Vagina (tissue), 2 donors: ENCODE measurements at regions not wholly inside any gene's neighbourhood (a gene's known extent, or its start where the extent isn't known, plus 50 kb on each side); places are given as distances from the start of the nearest gene placed in this dataset.
"Not testable (repeated sequence)": the region's sequence is repeated elsewhere in the genome, so short reads cannot be mapped to it uniquely, and the experiment has no call there.

Source experiments
- DNase-seq, 2 donors: peaks; one replicate each; pipeline ENCODE4 v3.0.0-alpha.2; 2017; ENCODE audit errors: extremely low spot score in 2 of 2
- H3K27ac ChIP-seq: fragments of 200-600 bp; sonication (generic); one replicate; pipeline ENCODE4 v1.5.1; 2019
- H3K27me3 ChIP-seq: fragments of 200-600 bp; sonication (generic); one replicate; pipeline ENCODE4 v1.5.1; 2019
- H3K36me3 ChIP-seq, 2 donors: fragments of 200-600 bp; sonication (generic); one replicate each; pipeline ENCODE4 v1.5.1; 2017 to 2019
- H3K4me1 ChIP-seq: fragments of 200-600 bp; sonication (generic); one replicate; pipeline ENCODE4 v1.5.1; 2019
- H3K4me3 ChIP-seq, 2 donors: fragments of 200-600 bp; sonication (generic); 1 replicate in 1 of 2; 2 replicates in 1 of 2; pipeline ENCODE4 v1.5.1; 2016 to 2019
- H3K9me3 ChIP-seq: fragments of 200-600 bp; sonication (generic); one replicate; pipeline ENCODE4 v1.5.1; 2019
- CTCF ChIP-seq, 3 experiments: fragments of 450-650 bp in 2 of 3; fragments of 200-600 bp in 1 of 3; sonication (generic) in 1 of 3; IDR thresholded peaks; one replicate each; pipeline ENCODE4 v1.5.1; 2017 to 2019; ENCODE audit warnings: antibody characterized with exemption in 3 of 3, mild to moderate bottlenecking in 2 of 3, moderate library complexity in 2 of 3
- POLR2A ChIP-seq, 2 donors: fragments of 450-650 bp; IDR thresholded peaks; one replicate each; pipeline ENCODE4 v1.6.1; 2017; ENCODE audit warnings: antibody characterized with exemption in 2 of 2, mild to moderate bottlenecking in 2 of 2, moderate library complexity in 2 of 2
- POLR2AphosphoS5 ChIP-seq, 2 donors: sonication (generic); formaldehyde crosslinking; IDR thresholded peaks; one replicate each; pipeline ENCODE4 v1.9.0; 2017; ENCODE audit warnings: antibody characterized with exemption in 2 of 2, mild to moderate bottlenecking in 2 of 2, low read depth in 1 of 2; ENCODE audit not compliant: insufficient read depth in 1 of 2
- intact Hi-C: fragments of 100-400 bp; cut with DNase I; formaldehyde crosslinking; loops from one replicate; pipeline ENCODE4 v1.15.1; 2023

GRCh38 chr3:22836131-22836530, 367.0 kb upstream of the UBE2E2 start:
- H3K4me1 ChIP-seq, result no peaks in the 10 kb centered on the region
- H3K4me3 ChIP-seq, result no peak overlapping the region
- no peaks in the 10 kb centered on the region for H3K9me3 ChIP-seq
- TF ChIP-seq CTCF (IDR thresholded peaks at IDR 0.05), result no peak
- TF ChIP-seq POLR2A (IDR thresholded peaks at IDR 0.05), result no peak
- TF ChIP-seq POLR2AphosphoS5 (IDR thresholded peaks at IDR 0.05; ENCODE audit: insufficient read depth in 1 of 2, low read depth in 1 of 2), result no peak
- H3K36me3 ChIP-seq, result no peaks in the 10 kb centered on the region
- H3K27ac ChIP-seq, result no peak overlapping the region
- no peak for DNase-seq
- no peaks in the 10 kb centered on the region for H3K27me3 ChIP-seq
- intact Hi-C loops, result no loop called here

GRCh38 chr3:22843854-22844253, 359.3 kb upstream of the UBE2E2 start:
- intact Hi-C loops, result no loop called here
- no peak for TF ChIP-seq POLR2A (IDR thresholded peaks at IDR 0.05)
- TF ChIP-seq CTCF (IDR thresholded peaks at IDR 0.05), result no peak
- no peak for TF ChIP-seq POLR2AphosphoS5 (IDR thresholded peaks at IDR 0.05; ENCODE audit: insufficient read depth in 1 of 2, low read depth in 1 of 2)
- H3K4me3 ChIP-seq, result no peak overlapping the region
- H3K27ac ChIP-seq, result no peak overlapping the region
- no peaks in the 10 kb centered on the region for H3K4me1 ChIP-seq
- H3K9me3 ChIP-seq, result no peaks in the 10 kb centered on the region
- no peaks in the 10 kb centered on the region for H3K27me3 ChIP-seq
- DNase-seq, result no peak
- H3K36me3 ChIP-seq, result no peaks in the 10 kb centered on the region

GRCh38 chr3:22846566-22846965, 356.6 kb upstream of the UBE2E2 start:
- DNase-seq, result no peak
- intact Hi-C loops, result no loop called here
- H3K27me3 ChIP-seq, result no peaks in the 10 kb centered on the region
- no peaks in the 10 kb centered on the region for H3K9me3 ChIP-seq
- H3K4me3 ChIP-seq, result no peak overlapping the region
- H3K27ac ChIP-seq, result no peak overlapping the region
- H3K4me1 ChIP-seq, result no peaks in the 10 kb centered on the region
- TF ChIP-seq POLR2AphosphoS5 (IDR thresholded peaks at IDR 0.05; ENCODE audit: insufficient read depth in 1 of 2, low read depth in 1 of 2) (no peak), POLR2A (IDR thresholded peaks at IDR 0.05) (no peak), CTCF (IDR thresholded peaks at IDR 0.05) (no peak)
- H3K36me3 ChIP-seq, result no peaks in the 10 kb centered on the region

GRCh38 chr3:22849583-22849982, 353.5 kb upstream of the UBE2E2 start:
- H3K36me3 ChIP-seq, H3K27me3 ChIP-seq, H3K27ac ChIP-seq, intact Hi-C loops, DNase-seq, H3K4me3 ChIP-seq, H3K9me3 ChIP-seq, H3K4me1 ChIP-seq: not testable (repeated sequence)

GRCh38 chr3:22856811-22857210, 346.3 kb upstream of the UBE2E2 start:
- no peaks in the 10 kb centered on the region for H3K36me3 ChIP-seq
- intact Hi-C loops, result no loop called here
- H3K9me3 ChIP-seq, result no peaks in the 10 kb centered on the region
- no peaks in the 10 kb centered on the region for H3K4me1 ChIP-seq
- no peak overlapping the region for H3K27ac ChIP-seq
- no peak overlapping the region for H3K4me3 ChIP-seq
- no peak for DNase-seq
- no peaks in the 10 kb centered on the region for H3K27me3 ChIP-seq
- TF ChIP-seq CTCF (IDR thresholded peaks at IDR 0.05) (no peak), POLR2AphosphoS5 (IDR thresholded peaks at IDR 0.05; ENCODE audit: insufficient read depth in 1 of 2, low read depth in 1 of 2) (no peak), POLR2A (IDR thresholded peaks at IDR 0.05) (no peak)

GRCh38 chr3:22858486-22858885, 344.6 kb upstream of the UBE2E2 start:
- TF ChIP-seq POLR2AphosphoS5 (IDR thresholded peaks at IDR 0.05; ENCODE audit: insufficient read depth in 1 of 2, low read depth in 1 of 2) (no peak), CTCF (IDR thresholded peaks at IDR 0.05) (no peak), POLR2A (IDR thresholded peaks at IDR 0.05) (no peak)
- no peak for DNase-seq
- H3K36me3 ChIP-seq, result no peaks in the 10 kb centered on the region
- H3K9me3 ChIP-seq, result no peaks in the 10 kb centered on the region
- intact Hi-C loops, result no loop called here
- H3K4me3 ChIP-seq, result no peak overlapping the region
- H3K27me3 ChIP-seq, result no peaks in the 10 kb centered on the region
- no peaks in the 10 kb centered on the region for H3K4me1 ChIP-seq
- H3K27ac ChIP-seq, result no peak overlapping the region
